ENCODE measurements at regions not wholly inside any gene's neighbourhood (a gene's known extent, or its start where the extent isn't known, plus 50 kb on each side); places are given as distances from the start of the nearest gene placed in this dataset.

- TF ChIP-seq CTCF (IDR thresholded peaks at IDR 0.05) (no peak), POLR2AphosphoS5 (IDR thresholded peaks at IDR 0.05) (no peak), POLR2A (IDR thresholded peaks at IDR 0.05) (no peak)
Measured at GRCh38 chr11:71115770-71116692, 136.3 kb downstream of the SHANK2 start.

Measured in gastroesophageal sphincter (tissue), 3 donors.